ENCODE measurements at regions not wholly inside any gene's neighbourhood (a gene's known extent, or its start where the extent isn't known, plus 50 kb on each side); places are given as distances from the start of the nearest gene placed in this dataset.
"Not testable (repeated sequence)": the region's sequence is repeated elsewhere in the genome, so short reads cannot be mapped to it uniquely, and the experiment has no call there.

DNA sequence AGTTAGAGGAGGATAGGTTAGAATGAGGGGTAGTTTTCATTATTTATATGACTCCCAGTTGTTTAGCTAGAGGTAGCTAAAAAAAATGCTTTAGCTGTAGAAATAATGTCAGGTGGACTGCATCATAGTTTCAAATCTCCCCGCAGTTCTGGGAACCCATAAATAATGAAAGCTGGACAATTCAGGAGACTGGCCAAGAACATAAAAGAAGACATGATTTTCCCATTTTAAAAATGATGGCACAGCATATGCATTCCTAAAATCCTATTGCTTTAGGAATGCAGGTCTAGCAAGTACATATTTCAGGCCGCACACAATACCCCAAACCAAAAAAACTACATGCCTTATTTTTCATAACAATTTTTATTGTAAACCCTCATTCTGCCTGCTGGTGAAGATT is 143.3 kb downstream of the CTH start:
- DNase-seq (ENCODE audit: low read depth in 2 of 2), result no peak

DNA sequence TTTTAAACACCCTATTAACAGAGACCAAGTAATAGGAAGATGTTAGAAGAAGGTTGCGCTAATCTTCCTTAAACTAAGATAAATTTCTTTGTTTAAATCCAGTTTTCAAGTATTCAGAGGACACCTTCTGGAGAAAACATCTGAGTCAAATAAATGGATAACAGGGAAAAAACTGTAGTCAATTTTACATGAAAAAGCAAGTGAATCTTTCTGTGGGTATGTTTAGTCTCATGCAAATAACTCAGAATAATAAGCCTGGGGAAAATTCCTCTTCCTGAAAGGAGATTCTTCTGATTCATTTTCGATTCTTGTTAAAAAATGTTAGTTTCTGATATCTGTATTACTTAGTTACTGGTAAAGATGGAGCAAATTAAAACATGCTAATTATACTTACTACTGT is 145.5 kb downstream of the CTH start:
- DNase-seq (ENCODE audit: low read depth in 2 of 2), result no peak

DNA sequence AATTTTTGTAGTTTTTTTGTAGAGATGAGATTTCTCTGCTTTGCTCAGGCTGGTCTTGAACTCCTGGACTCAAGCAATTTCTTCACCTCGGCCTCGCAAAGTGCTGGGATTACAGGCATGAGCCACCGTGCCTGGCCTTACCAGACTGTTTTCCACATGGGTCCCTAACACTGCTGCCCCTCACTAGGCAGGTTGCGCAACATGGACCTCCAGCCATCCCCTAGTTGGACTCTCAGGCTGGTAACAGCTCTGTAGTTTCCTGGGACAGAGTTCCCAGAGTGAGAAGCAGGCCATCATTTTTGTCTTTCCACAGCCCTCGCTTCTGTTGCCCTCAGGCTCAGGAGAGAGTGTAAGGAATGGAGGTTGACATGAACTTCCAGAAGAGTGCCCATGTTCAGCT is 156.1 kb downstream of the CTH start:
- DNase-seq (ENCODE audit: low read depth in 2 of 2), result no peak

DNA sequence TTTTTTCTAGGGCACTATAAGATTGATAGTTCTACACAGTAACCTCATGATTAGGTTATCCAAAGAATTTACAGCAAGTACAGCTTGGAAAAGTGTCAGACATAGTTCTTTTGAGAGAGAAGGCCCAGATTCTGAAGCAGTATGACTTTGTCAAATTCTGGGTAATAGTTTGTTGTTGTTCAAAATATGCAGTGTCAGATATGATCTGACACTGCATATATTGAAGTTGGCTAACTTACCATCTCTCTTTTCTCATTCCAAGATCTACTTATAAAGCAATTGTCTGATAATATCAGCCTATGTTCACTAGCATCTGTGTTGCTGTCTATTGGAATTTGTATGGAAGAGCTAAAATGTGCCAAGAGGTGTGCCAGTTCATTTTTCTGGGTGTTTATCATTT is 160.1 kb downstream of the CTH start:
- no peak for DNase-seq (ENCODE audit: low read depth in 2 of 2)

- no peak for DNase-seq (ENCODE audit: low read depth in 2 of 2)
Observed at GRCh38 chr1:70573317-70573843, 162.3 kb downstream of the CTH start.

- no peak for DNase-seq (ENCODE audit: low read depth in 2 of 2)
Observed at GRCh38 chr1:70581661-70582060, 170.6 kb downstream of the CTH start.

DNA sequence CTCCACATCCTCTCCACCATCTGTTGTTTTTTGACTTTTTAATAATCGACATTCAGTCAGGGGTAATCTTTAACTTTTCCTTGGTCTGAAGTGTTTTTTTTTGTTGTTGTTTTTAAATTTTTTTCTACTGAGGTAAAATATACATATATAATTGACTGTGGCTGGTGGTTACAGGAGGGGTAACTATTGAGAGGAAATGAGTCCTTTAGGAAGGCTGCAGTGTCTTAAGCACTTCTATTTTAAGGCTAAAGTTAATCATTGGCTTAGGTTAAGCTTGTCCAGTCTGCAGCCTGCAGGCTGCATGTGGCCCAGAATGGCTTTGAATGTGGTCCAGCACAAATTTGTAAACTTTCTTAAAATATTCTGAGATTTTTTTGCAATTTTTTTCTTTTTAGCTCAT is 172.5 kb downstream of the CTH start:
- DNase-seq (ENCODE audit: low read depth in 2 of 2), result no peak

DNA sequence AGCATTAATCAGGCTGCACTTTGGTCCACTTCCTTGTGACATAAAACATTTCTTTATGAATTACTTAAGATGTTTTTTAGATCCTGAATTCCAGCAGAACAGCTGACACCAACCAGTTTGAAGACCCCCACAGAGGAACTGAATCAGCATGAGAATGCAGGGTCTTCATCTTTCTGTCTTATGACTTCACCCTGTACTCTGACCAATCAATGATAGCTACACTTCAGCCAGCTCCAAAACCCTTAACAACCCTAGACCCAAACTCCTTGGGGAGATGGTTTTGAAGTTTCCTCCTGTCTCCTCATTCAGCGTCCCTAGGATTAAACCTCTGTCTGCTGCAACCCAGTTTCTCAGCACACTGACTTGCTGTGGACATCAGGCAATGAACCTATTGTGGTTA is 175.0 kb downstream of the CTH start:
- DNase-seq (ENCODE audit: low read depth in 2 of 2), result no peak

DNA sequence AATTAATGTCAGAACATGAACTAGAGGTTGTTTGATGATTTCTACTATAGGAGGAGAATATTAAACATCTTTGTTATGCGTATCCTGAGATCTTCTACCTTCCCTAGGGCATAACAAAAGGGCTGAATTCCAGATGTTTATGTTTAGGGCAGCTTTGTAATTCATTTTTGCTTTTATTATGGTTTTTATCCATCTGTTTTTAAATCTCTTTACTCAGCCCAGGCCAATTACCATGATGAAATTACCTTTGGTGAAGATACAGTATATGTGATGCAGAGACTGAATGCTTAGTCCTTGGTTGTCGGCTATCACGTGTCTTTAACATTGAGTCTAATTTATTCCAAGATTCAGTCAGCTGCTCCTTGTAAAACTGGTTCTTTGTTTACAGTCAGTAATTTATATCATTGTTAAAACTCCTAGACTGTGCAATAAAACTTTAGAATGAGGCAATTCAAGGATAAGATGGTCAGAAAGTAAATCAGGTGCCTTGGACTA is 176.9 kb downstream of the CTH start:
- no peak for DNase-seq (ENCODE audit: low read depth in 2 of 2)

DNA sequence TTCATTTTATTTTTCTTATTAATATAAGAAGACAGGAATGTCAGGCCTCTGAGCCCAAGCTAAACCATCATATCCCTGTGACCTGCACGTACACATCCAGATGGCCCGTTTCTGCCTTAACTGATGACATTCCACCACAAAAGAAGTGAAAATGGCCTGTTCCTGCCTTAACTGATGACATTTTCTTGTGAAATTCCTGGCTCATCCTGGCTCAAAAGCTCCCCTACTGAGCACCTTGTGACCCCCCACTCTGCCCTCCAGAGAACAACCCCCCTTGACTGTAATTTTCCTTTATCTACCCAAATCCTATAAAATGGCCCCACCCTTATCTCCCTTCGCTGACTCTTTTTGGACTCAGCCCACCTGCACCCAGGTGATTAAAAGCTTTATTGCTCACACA is 182.5 kb downstream of the CTH start:
- not testable (repeated sequence) for DNase-seq (ENCODE audit: low read depth in 2 of 2)

DNA sequence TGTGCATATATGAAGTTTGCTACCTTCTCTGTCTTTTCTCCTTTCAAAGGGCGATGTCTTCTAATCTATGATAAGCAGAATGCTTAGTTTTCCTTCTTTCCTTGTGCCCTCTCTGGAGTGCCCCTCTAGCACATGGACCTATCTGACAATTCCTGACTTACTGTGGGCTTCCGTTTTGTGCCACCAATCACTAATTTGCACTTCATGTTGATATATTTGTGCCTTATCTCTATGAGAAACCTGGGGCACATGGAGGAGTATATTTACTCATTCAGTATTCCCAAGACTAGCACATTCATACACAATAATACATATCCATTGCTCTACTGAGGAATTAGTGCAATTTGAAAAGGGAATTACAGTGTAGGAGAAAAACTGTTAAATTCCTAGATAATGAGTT is 197.7 kb downstream of the CTH start:
- no peak for DNase-seq (ENCODE audit: low read depth in 2 of 2)

GRCh38 chr1:70610164-70610563 is 199.1 kb downstream of the CTH start:
- DNase-seq (ENCODE audit: low read depth in 2 of 2), result not testable (repeated sequence)

- DNase-seq (ENCODE audit: low read depth in 2 of 2), result no peak
Observed at GRCh38 chr1:70616946-70617345, 205.9 kb downstream of the CTH start.

GRCh38 chr1:70617728-70618127 is 206.7 kb downstream of the CTH start:
- no peak for DNase-seq (ENCODE audit: low read depth in 2 of 2)

- DNase-seq (ENCODE audit: low read depth in 2 of 2), result no peak
Observed at GRCh38 chr1:70627910-70628309, 216.8 kb downstream of the CTH start.

- no peak for DNase-seq (ENCODE audit: low read depth in 2 of 2)
Observed at GRCh38 chr1:70628973-70629372, 217.9 kb downstream of the CTH start.

DNA sequence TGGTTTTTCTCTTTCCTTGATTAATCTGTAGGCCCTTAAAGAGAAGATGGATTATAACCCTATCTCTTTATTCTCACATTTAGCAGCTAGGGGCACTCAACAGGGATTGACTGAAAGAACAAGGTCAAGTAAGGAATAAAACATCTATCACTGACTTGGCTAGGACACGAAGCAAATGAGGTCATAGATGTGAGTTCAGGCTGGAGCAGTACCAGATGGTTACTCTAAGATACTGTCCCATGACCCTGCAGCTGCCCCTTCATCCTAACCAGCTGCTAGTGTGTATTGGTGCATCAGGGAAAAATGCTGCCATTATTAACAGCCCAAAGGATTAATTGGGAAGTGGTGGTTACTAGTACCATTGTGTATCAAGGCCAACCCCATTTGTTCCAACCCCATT is 221.9 kb downstream of the CTH start:
- no peak for DNase-seq (ENCODE audit: low read depth in 2 of 2)

- DNase-seq (ENCODE audit: low read depth in 2 of 2), result no peak
Observed at GRCh38 chr1:70635868-70636267, 224.8 kb downstream of the CTH start.

- no peak for DNase-seq (ENCODE audit: low read depth in 2 of 2)
Observed at GRCh38 chr1:70641868-70642267, 230.8 kb downstream of the CTH start.

DNA sequence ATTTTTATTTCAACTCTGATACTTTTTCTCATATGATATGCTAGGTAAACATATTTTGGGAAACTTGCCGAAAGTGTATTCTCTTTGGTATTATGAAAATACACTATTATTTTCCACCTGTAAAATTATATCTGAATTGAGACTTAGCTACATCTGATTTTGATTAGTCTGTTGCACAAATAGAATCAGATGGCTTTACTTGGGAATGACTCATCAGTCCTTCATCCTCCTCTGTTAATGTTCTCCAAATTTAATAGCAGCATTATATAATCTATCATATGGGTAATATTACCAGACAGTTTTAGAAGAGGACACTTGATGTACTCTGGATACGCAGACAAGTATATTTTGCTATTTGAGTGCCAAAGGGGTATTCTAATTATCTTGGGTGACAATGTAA is 245.3 kb downstream of the CTH start:
- no peak for DNase-seq (ENCODE audit: low read depth in 2 of 2)

DNA sequence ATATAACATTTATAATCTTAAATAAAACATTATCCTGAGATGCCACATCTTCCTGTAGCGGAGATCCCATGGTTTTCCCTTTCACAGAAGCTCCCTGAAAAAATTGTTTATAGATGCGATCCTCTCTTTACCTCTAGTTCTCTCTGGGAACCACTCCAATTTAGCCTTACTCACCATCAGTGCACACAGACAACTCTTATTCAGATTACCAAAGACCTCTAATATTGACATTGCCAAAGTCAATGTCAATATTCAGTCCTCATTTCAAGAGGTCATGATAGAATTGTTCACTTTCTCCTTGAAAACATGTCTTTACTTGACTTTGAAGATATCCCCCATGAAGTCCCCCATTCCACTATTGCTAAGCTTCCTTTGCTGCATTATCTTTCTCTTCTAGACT is 248.8 kb downstream of the CTH start:
- DNase-seq (ENCODE audit: low read depth in 2 of 2), result no peak

DNA sequence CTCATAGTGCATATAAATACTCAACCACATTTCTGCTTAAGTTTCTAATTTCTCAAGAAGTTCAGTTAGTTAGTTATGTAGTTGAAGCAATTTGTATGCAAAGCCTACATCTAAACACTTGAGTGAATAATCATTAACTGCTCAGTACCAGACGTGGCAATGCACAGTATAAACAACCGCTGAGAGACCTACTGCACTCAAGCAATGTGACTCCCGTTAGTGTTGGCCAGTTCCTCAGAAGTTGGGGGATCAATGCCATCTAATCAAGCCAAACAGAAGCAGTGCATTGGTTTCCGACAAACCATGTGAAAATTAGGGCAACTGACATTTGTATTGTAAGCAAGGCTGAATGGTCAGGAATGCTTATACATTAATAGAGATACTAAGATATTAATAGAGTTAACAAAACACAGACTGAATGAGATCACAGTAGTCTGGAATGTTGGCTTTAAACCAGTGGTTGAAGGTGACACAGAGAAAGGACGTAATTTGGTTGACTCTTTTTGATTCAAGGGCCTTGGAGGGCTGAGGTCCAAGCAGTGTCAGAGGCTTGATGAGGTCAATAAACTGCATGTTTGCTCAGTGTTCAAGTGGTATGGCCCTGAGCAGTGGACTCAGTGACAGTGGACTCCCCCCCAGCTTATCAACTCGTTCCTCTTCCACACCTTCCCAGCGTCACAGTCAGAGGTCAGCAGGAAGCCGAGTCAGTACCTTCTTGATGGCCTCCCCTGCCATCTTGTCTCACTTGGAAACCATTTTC is 255.5 kb downstream of the CTH start:
- DNase-seq (ENCODE audit: low read depth in 2 of 2), result no peak

- no peak for DNase-seq (ENCODE audit: low read depth in 2 of 2)
Observed at GRCh38 chr1:70667494-70668170, 256.6 kb downstream of the CTH start.
